ENCODE measurements at regions not wholly inside any gene's neighbourhood (a gene's known extent, or its start where the extent isn't known, plus 50 kb on each side); places are given as distances from the start of the nearest gene placed in this dataset.

- DNase-seq (ENCODE audit: low spot score), result no peak
These were observed 930.7 kb downstream of the ZPLD1 start for GRCh38 chr3:103365467-103365866.

GRCh38 chr3:103367481-103367880, 932.7 kb downstream of the ZPLD1 start:
- DNase-seq (ENCODE audit: low spot score), result no peak

- no peak for DNase-seq (ENCODE audit: low spot score)
These were observed 936.6 kb downstream of the ZPLD1 start for GRCh38 chr3:103371411-103371810.

GRCh38 chr3:103372031-103372430, 937.2 kb downstream of the ZPLD1 start:
- no peak for DNase-seq (ENCODE audit: low spot score)

GRCh38 chr3:103380391-103380790, 945.6 kb downstream of the ZPLD1 start:
- no peak for DNase-seq (ENCODE audit: low spot score)

GRCh38 chr3:103381296-103382079, 946.7 kb downstream of the ZPLD1 start:
- no peak for DNase-seq (ENCODE audit: low spot score)

- no peak for DNase-seq (ENCODE audit: low spot score)
These were observed 951.3 kb downstream of the ZPLD1 start for GRCh38 chr3:103385961-103386656.

- DNase-seq (ENCODE audit: low spot score), result no peak
These were observed 953.4 kb downstream of the ZPLD1 start for GRCh38 chr3:103388214-103388613.

GRCh38 chr3:103389356-103389755, 954.5 kb downstream of the ZPLD1 start:
- no peak for DNase-seq (ENCODE audit: low spot score)

GRCh38 chr3:103393395-103394186, 958.8 kb downstream of the ZPLD1 start:
- DNase-seq (ENCODE audit: low spot score), result no peak

GRCh38 chr3:103403191-103403590, 968.4 kb downstream of the ZPLD1 start:
- no peak for DNase-seq (ENCODE audit: low spot score)

GRCh38 chr3:103406320-103406850, 971.6 kb downstream of the ZPLD1 start:
- no peak for DNase-seq (ENCODE audit: low spot score)

- no peak for DNase-seq (ENCODE audit: low spot score)
These were observed 975.4 kb downstream of the ZPLD1 start for GRCh38 chr3:103410231-103410630.

- no peak for DNase-seq (ENCODE audit: low spot score)
These were observed 986.6 kb downstream of the ZPLD1 start for GRCh38 chr3:103421460-103421859.

GRCh38 chr3:103437883-103438282, 1003.1 kb downstream of the ZPLD1 start:
- no peak for DNase-seq (ENCODE audit: low spot score)

- DNase-seq (ENCODE audit: low spot score), result no peak
These were observed 1005.9 kb downstream of the ZPLD1 start for GRCh38 chr3:103440539-103441203.

- no peak for DNase-seq (ENCODE audit: low spot score)
These were observed 1012.3 kb downstream of the ZPLD1 start for GRCh38 chr3:103446953-103447629.

GRCh38 chr3:103453152-103453551, 1018.3 kb downstream of the ZPLD1 start:
- no peak for DNase-seq (ENCODE audit: low spot score)

GRCh38 chr3:103459815-103460214, 1025.0 kb downstream of the ZPLD1 start:
- no peak for DNase-seq (ENCODE audit: low spot score)

GRCh38 chr3:103470498-103470897, 1035.7 kb downstream of the ZPLD1 start:
- DNase-seq (ENCODE audit: low spot score), result no peak

GRCh38 chr3:103494011-103494410, 1059.2 kb downstream of the ZPLD1 start:
- DNase-seq (ENCODE audit: low spot score), result no peak

Measured in HuH-7 (cell line).